HG03045 (cell line): ENCODE measurements at regions not wholly inside any gene's neighbourhood (a gene's known extent, or its start where the extent isn't known, plus 50 kb on each side); places are given as distances from the start of the nearest gene placed in this dataset.

Source experiments
- ATAC-seq: cut with Tn5 transposase; IDR thresholded peaks from one replicate; pipeline ENCODE4 v1.9.1; 2021; ENCODE audit warnings: mild to moderate bottlenecking, moderate library complexity; ENCODE audit not compliant: unreplicated experiment

DNA sequence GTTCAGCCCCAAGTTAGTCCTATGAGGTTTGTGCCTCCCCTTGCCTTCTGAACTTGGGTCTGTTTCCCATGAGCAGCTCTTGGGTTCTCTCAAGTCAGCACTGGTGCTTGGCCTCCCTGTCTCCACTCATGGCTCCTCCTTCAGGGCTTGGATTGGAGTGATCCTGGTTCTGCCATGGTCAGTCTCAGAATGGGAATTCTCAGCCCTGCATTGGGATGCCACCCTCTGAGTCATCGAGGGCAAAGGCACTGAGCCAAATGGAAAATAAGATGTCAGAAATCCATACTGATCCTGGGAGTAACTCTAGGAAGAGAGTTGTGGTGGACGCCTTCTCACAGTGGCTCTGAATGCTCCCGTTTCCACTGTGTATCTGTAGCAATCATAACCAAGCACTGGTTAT lies 233.4 kb upstream of the HABP2 start:
- no peak for ATAC-seq

GRCh38 chr10:113320211-113320610 lies 232.6 kb upstream of the HABP2 start:
- no peak for ATAC-seq

- no peak for ATAC-seq
Observed at GRCh38 chr10:113320987-113321386, 231.9 kb upstream of the HABP2 start.

GRCh38 chr10:113322843-113323242 lies 230.0 kb upstream of the HABP2 start:
- no peak for ATAC-seq

GRCh38 chr10:113323985-113324384 lies 228.9 kb upstream of the HABP2 start:
- no peak for ATAC-seq

DNA sequence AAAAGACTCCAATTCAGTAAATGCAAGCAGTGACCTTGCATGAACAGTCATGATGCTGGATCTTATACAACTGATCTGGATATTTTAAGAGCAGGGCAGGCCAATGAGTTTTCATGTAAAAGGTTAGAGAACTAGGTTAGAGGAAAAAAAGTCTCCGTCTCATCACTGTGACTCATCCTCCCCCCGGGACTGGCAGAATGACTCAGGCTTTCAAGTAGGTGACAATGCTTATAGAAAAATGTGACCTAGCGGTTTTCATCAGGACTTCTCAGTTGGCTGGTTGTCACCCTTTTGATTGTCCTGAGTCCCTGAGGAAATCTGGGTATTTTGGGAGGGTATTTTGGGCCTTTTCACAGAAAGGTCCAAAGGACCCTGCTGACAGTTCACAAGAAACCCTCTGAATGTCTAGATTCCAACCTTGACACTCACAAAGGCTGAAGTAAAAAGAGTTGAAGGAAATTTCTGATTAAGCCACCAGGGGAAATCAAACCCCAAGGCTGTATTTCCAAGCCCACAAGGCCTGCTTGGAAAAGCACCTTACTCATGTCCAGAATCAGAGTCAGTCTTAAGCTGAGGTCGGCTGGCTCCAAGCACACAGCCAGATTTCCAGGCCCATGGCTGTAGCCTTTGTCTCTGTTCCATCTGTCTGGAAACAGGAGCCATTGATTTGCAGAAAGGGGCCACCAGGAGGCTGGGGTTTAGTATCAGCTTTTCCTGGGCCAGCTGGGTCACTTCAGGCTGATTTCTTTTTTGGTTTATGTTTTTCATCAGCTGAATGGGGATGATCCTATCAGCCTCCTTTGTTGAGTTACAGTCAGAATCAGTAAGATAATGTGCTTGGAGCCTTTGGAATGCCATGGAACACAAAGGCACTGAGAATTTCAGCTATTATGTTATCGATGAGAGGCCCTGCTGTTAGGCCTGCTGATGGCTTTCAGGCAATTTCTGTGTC lies 226.4 kb upstream of the HABP2 start:
- peak; percentile 87 for ATAC-seq

- no peak for ATAC-seq
Observed at GRCh38 chr10:113329121-113329596, 223.7 kb upstream of the HABP2 start.

- no peak for ATAC-seq
Observed at GRCh38 chr10:113331961-113332360, 220.9 kb upstream of the HABP2 start.

GRCh38 chr10:113333313-113333712 lies 219.5 kb upstream of the HABP2 start:
- ATAC-seq = no peak

GRCh38 chr10:113335592-113335991 lies 217.3 kb upstream of the HABP2 start:
- no peak for ATAC-seq

DNA sequence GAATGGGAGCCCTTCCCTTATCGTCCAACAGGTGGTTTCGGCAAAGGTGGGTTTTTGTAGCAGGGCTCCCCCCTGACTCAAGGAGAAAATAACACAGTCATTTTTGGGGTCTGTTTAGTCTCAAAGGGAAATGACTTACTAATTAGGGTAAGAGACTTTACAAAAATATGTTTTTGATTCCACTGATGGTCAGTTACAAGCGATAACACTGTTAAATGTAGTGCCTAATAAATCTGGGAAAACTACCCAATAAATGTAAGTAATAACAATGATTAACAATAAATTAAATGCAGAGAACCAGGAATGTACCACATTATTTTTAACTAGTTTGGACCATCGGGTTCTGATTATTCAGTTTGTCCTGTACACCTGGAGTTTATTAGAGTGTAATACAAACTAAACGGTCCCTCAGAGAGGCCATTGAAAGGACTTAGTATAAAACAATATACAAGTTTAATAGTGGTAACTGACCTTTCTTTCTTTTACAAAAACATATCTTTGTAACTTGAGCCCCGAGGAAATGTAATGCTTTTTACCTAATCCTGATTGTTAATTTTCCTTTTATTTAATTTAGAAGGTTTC lies 216.2 kb upstream of the HABP2 start:
- ATAC-seq = no peak

- no peak for ATAC-seq
Observed at GRCh38 chr10:113337142-113337541, 215.7 kb upstream of the HABP2 start.

DNA sequence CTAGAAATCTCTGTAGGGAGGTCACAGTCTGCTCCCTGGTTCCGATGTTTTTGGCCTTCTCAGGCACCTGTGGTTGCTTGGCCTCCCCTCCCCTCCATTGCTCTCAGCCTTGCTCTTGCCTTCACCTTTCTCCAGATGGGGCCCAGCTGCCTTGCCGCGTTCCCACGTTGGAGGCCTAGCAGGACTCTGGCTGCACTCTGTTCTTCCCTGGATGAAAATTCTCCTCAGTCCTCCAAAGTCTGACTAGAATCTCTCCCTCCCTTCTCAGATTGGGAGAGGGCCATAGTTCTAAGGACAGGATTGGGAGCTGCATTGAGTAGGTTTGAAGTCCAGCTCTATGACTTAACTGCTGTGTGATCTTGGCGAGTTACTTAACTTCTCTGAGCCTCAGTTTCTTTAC lies 213.7 kb upstream of the HABP2 start:
- no peak for ATAC-seq

- no peak for ATAC-seq
Observed at GRCh38 chr10:113340282-113340681, 212.6 kb upstream of the HABP2 start.

- no peak for ATAC-seq
Observed at GRCh38 chr10:113341138-113341537, 211.7 kb upstream of the HABP2 start.

DNA sequence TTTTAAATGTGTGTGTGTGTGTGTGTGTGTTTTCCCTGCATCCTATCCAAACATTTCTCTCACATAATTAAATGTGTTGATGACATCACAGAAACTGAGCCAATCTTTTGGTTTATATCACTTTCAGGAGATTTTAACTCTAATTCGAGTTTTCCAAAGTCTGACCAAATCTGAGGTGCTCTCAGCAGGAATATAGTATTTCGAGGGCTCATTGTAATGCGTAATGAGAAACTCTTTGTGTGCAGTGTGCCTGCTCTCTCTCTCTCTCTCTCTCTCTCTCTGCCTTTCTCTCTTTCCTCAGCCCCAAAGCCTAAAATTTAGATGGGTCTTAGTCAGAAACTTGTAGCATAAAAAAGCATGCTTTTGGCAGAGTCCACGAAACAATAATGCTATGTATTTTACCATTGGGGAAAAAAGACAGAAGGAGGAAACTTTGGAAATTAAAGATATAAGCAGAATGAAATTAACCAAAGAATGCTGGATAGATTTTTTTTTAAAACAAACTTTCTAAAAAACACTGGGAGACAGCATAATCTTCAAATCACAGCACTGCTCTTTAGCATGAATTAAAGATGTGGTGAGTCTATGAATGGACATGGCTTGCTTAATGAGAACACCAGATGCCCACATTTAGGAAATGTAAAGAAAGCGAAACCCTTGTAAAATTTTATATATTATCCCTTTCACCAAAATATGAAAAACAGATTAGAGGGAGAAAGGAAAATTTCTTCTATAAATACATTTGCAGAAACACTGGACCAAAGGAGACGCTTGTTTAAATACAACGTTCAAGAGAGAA lies 206.8 kb upstream of the HABP2 start:
- no peak for ATAC-seq

DNA sequence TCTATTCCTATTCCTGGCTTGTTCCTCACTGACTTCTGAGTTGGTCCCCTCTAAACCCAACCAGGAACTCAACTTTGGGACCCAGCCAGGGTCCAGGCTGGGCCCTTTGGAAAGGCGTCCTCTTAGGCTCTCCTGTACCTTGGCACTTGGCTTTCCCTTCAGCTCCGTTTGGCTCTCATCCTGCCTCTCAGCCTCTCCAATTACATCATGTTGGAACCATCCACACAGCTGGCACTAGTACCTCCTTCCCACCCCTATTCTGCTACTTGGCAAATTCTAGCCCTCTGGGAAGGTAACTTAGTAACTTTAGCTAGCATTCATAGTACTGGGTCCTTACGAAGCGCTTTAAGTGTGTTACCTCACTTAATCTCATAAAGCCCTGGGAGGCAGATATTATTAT lies 205.3 kb upstream of the HABP2 start:
- ATAC-seq = no peak

DNA sequence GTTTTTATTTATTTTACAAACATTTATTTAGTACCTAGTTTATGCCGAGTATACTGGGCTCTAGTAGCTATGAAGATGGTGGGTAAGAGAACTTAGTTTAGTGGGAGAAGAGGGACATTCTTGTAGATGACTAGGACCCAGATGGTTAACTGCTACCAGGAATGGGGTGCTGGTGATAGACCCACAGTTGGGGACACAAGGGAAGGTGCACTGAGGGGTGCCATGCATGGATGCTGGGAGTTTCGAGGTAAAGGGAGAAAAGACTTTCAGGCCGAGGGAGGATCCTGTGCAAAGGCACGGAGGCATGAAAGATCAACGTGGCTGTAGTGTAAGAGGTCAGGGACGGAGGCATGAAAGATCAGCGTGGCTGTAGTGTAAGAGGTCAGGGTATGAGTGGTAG lies 204.2 kb upstream of the HABP2 start:
- no peak for ATAC-seq

DNA sequence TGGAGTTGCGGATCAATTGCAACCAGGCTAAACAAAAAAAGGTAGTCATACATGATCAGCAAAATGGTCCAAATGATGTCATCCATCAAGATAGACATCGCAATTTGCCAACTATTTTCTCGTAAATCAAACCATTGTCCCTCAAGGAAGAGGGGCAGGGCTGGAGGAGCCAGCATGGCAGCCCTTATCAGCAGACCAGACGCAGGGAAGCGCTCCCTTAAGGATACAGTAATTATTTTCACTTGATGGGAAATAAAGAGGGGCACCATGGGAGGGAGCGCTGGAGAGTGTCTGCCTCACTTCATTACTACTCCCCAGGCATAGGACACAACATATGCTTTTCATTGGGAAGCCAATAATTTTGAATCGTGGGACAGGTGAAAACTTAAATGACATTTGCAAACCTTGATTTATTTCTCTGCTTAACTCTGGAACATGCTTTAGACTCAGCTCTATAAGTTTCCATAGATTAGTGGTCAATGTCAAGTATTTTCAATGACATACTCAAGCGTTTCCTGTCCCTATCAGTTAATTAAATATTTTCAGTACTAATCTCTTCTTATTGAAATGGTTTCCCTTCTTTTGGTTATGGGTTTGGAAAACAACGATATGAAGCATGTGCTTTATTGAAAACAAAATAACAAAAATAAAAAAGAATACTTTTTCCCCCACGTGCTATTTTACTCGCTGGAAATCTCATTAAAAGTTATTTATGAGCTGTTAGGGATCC lies 202.4 kb upstream of the HABP2 start:
- no peak for ATAC-seq

GRCh38 chr10:113354711-113355110 lies 198.1 kb upstream of the HABP2 start:
- no peak for ATAC-seq
